GM12891 (cell line): ENCODE measurements at regions not wholly inside any gene's neighbourhood (a gene's known extent, or its start where the extent isn't known, plus 50 kb on each side); places are given as distances from the start of the nearest gene placed in this dataset.

ENCODE experiments used
- PAX5 ChIP-seq: IDR thresholded peaks from 2 replicates; pipeline ENCODE4 v1.6.1; 2011; ENCODE audit warnings: low read length, moderate library complexity, mild to moderate bottlenecking; ENCODE audit not compliant: insufficient read depth, severe bottlenecking
- POLR2A ChIP-seq: IDR thresholded peaks from 2 replicates; pipeline ENCODE4 v1.6.1; 2011; ENCODE audit warnings: low read depth, low read length, control low read depth
- POLR2AphosphoS5 ChIP-seq: IDR thresholded peaks from 2 replicates; pipeline ENCODE4 v1.6.1; 2011; ENCODE audit warnings: low read depth, low read length, control low read depth
- POU2F2 ChIP-seq: IDR thresholded peaks from 2 replicates; pipeline ENCODE4 v1.6.1; 2011; ENCODE audit warnings: low read depth, mild to moderate bottlenecking, control low read depth, low read length, moderate library complexity
- SPI1 ChIP-seq: IDR thresholded peaks from 2 replicates; pipeline ENCODE4 v1.6.1; 2011; ENCODE audit warnings: low read depth, low read length, control low read depth
- TAF1 ChIP-seq: IDR thresholded peaks from 2 replicates; pipeline ENCODE4 v1.6.1; 2011; ENCODE audit warnings: low read depth, low read length, control low read depth

- TF ChIP-seq SPI1, result no peak
- TF ChIP-seq TAF1, result no peak
- TF ChIP-seq POLR2A, result no peak
- no peak for TF ChIP-seq POLR2AphosphoS5
- TF ChIP-seq PAX5, result no peak
- no peak for TF ChIP-seq POU2F2
These were observed 128.0 kb upstream of the PWP1 start for GRCh38 chr12:107557589-107558100.
